ENCODE measurements at regions not wholly inside any gene's neighbourhood (a gene's known extent, or its start where the extent isn't known, plus 50 kb on each side); places are given as distances from the start of the nearest gene placed in this dataset.

- TF ChIP-seq CTCF (conservative IDR thresholded peaks at IDR 0.05; ENCODE audit: low read depth, low read length) = no peak
- DNase-seq (ENCODE audit: low read depth) = no peak
- no peak overlapping the region for H3K4me3 ChIP-seq (ENCODE audit: low read depth, low read length)
Observed at GRCh38 chr5:124566875-124567450, 179.5 kb downstream of the ZNF608 start.

- TF ChIP-seq CTCF (conservative IDR thresholded peaks at IDR 0.05; ENCODE audit: low read depth, low read length) = no peak
- DNase-seq (ENCODE audit: low read depth) = no peak
- H3K4me3 ChIP-seq (ENCODE audit: low read depth, low read length) = no peak overlapping the region
Observed at GRCh38 chr5:124561451-124561850, 185.0 kb downstream of the ZNF608 start.

- TF ChIP-seq CTCF (conservative IDR thresholded peaks at IDR 0.05; ENCODE audit: low read depth, low read length) = no peak
Observed at GRCh38 chr5:124560370-124560769, 186.1 kb downstream of the ZNF608 start.

GRCh38 chr5:124557761-124558160 lies 188.7 kb downstream of the ZNF608 start:
- DNase-seq (ENCODE audit: low read depth) = no peak
- no peak overlapping the region for H3K4me3 ChIP-seq (ENCODE audit: low read depth, low read length)
- TF ChIP-seq CTCF (conservative IDR thresholded peaks at IDR 0.05; ENCODE audit: low read depth, low read length) = no peak

More at GRCh38 chr5:124560370-124560769, 186.1 kb downstream of the ZNF608 start:
- no peak overlapping the region for H3K4me3 ChIP-seq (ENCODE audit: low read depth, low read length)
- no peak for DNase-seq (ENCODE audit: low read depth)

- no peak overlapping the region for H3K4me3 ChIP-seq (ENCODE audit: low read depth, low read length)
- no peak for TF ChIP-seq CTCF (conservative IDR thresholded peaks at IDR 0.05; ENCODE audit: low read depth, low read length)
- no peak for DNase-seq (ENCODE audit: low read depth)
Observed at GRCh38 chr5:124554746-124555578, 191.5 kb downstream of the ZNF608 start.

- no peak for DNase-seq (ENCODE audit: low read depth)
- no peak for TF ChIP-seq CTCF (conservative IDR thresholded peaks at IDR 0.05; ENCODE audit: low read depth, low read length)
- H3K4me3 ChIP-seq (ENCODE audit: low read depth, low read length) = no peak overlapping the region
Observed at GRCh38 chr5:124553911-124554310, 192.5 kb downstream of the ZNF608 start.

GRCh38 chr5:124552526-124552925 lies 193.9 kb downstream of the ZNF608 start:
- H3K4me3 ChIP-seq (ENCODE audit: low read depth, low read length) = no peak overlapping the region
- TF ChIP-seq CTCF (conservative IDR thresholded peaks at IDR 0.05; ENCODE audit: low read depth, low read length) = no peak
- DNase-seq (ENCODE audit: low read depth) = no peak

Data from choroid plexus epithelial cell (primary cell).